Thoracic aorta (tissue), 2 donors: ENCODE measurements at regions not wholly inside any gene's neighbourhood (a gene's known extent, or its start where the extent isn't known, plus 50 kb on each side); places are given as distances from the start of the nearest gene placed in this dataset.

Experiments used
- ATAC-seq: fragments of 150-250 bp; one replicate; pipeline ENCODE4 v1.8.0; 2017; ENCODE audit warnings: low read depth; ENCODE audit not compliant: insufficient number of reproducible peaks, low FRiP score
- DNase-seq: peaks from one replicate; pipeline ENCODE4 v3.0.0-alpha.2; 2020; ENCODE audit warnings: low spot score
- H3K27ac ChIP-seq, 2 donors: fragments of 200-600 bp; sonication (generic); 1 replicate in 1 of 2; 2 replicates in 1 of 2; pipeline ENCODE4 v1.5.1; 2016; ENCODE audit warnings: mild to moderate bottlenecking in 2 of 2, moderate library complexity in 2 of 2
- H3K27me3 ChIP-seq: fragments of 200-600 bp; sonication (generic); replicated peaks from 2 replicates; pipeline ENCODE4 v1.6.0; 2016; ENCODE audit warnings: mild to moderate bottlenecking; ENCODE audit not compliant: insufficient read depth
- H3K36me3 ChIP-seq: fragments of 200-600 bp; sonication (generic); one replicate; pipeline ENCODE4 v1.5.1; 2016
- H3K4me1 ChIP-seq, 2 donors: fragments of 200-600 bp; sonication (generic); 1 replicate in 1 of 2; 2 replicates in 1 of 2; pipeline versions ENCODE4 v1.5.1 to v1.6.0; 2016; ENCODE audit warnings: low read depth in 2 of 2, mild to moderate bottlenecking in 1 of 2; ENCODE audit not compliant: control insufficient read depth in 1 of 2
- H3K4me3 ChIP-seq: fragments of 200-600 bp; sonication (generic); 2 replicates; pipeline ENCODE4 v1.5.1; 2016; ENCODE audit warnings: mild to moderate bottlenecking
- H3K9me3 ChIP-seq: fragments of 200-600 bp; sonication (generic); 2 replicates; pipeline ENCODE4 v1.5.1; 2016
- TF ChIP-seq, protein P1 (sequence below): fragments of 200-600 bp; sonication (generic); IDR thresholded peaks from one replicate; pipeline ENCODE4 v1.5.1; 2019; ENCODE audit warnings: antibody characterized with exemption

DNA sequence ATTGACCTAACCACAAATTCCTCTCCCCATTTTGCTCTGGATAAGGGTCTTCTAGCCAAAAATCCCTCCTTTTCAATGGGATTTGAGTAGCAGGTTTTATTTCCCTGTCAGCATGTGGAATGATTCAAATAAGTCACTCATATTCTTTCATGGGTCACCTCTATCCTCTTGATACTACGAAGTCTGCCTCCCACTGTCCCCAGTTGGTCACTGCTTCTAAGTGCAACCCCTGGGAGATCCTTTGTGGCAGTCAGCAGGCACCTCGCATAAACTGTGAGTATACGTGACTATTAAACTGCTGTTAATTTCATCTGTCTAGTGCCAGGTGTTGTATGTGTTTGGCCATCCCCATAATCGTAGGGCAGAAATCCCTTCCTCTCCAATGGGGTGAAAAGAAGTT is 1667.9 kb upstream of the PCDH7 start:
- H3K27ac ChIP-seq: no peak overlapping the region
- H3K4me3 ChIP-seq: no peak overlapping the region
- H3K27me3 ChIP-seq: no peaks in the 10 kb centered on the region
- H3K36me3 ChIP-seq: no peaks in the 10 kb centered on the region
- no peaks in the 10 kb centered on the region for H3K4me1 ChIP-seq
- H3K9me3 ChIP-seq: no peaks in the 10 kb centered on the region
- ATAC-seq (no peak), DNase-seq (no peak)
- TF ChIP-seq, protein P1, sequence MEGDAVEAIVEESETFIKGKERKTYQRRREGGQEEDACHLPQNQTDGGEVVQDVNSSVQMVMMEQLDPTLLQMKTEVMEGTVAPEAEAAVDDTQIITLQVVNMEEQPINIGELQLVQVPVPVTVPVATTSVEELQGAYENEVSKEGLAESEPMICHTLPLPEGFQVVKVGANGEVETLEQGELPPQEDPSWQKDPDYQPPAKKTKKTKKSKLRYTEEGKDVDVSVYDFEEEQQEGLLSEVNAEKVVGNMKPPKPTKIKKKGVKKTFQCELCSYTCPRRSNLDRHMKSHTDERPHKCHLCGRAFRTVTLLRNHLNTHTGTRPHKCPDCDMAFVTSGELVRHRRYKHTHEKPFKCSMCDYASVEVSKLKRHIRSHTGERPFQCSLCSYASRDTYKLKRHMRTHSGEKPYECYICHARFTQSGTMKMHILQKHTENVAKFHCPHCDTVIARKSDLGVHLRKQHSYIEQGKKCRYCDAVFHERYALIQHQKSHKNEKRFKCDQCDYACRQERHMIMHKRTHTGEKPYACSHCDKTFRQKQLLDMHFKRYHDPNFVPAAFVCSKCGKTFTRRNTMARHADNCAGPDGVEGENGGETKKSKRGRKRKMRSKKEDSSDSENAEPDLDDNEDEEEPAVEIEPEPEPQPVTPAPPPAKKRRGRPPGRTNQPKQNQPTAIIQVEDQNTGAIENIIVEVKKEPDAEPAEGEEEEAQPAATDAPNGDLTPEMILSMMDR: no peak

DNA sequence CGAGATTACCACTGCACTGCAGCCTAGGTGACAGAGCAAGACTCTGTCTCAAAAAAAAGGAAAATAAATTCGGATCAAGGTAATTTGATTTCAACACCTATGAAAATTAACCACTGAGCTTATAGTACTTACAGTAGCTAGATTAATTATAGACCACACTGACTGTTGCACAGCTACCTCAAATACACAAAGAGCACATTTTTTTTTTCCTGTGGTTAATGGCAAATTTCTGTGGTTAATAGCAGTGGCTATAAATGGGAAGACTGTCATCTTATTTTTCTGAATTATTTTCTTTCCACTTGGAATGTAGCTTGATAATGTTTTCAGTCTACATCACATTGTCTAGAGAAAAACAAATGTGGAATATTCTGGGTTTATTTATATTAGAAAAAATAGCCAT is 1661.6 kb upstream of the PCDH7 start:
- Histone ChIP-seq H3K27ac (no peak overlapping the region), H3K4me3 (no peak overlapping the region), H3K27me3 (no peaks in the 10 kb centered on the region), H3K9me3 (no peaks in the 10 kb centered on the region), H3K4me1 (no peaks in the 10 kb centered on the region), H3K36me3 (no peaks in the 10 kb centered on the region)
- no peak for ATAC-seq
- TF ChIP-seq, protein P1: no peak
- DNase-seq: no peak

DNA sequence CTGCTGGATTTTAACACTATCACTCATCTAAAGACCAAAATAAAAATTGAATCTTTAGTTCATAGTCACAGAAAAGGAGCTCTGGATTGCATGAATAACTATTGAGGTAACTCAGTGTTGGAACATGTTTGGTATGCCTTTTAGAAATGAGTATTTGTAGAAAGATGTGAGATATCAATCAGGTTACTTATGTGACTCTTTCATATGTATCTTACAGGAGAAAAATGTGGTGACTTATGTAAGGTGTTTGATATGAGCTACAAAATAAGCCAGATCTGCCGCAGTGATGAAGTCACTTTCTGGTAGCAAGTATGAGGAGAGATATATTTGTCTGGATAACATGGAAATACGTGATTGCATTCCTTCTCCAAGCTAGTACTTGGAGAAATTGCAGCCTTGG is 1653.3 kb upstream of the PCDH7 start:
- no peak overlapping the region for H3K27ac ChIP-seq
- DNase-seq (no peak), ATAC-seq (no peak)
- no peaks in the 10 kb centered on the region for H3K36me3 ChIP-seq
- H3K27me3 ChIP-seq: no peaks in the 10 kb centered on the region
- H3K4me1 ChIP-seq: no peaks in the 10 kb centered on the region
- no peak overlapping the region for H3K4me3 ChIP-seq
- H3K9me3 ChIP-seq: peaks cover 7% of the 10 kb centered on the region
- TF ChIP-seq, protein P1: no peak

DNA sequence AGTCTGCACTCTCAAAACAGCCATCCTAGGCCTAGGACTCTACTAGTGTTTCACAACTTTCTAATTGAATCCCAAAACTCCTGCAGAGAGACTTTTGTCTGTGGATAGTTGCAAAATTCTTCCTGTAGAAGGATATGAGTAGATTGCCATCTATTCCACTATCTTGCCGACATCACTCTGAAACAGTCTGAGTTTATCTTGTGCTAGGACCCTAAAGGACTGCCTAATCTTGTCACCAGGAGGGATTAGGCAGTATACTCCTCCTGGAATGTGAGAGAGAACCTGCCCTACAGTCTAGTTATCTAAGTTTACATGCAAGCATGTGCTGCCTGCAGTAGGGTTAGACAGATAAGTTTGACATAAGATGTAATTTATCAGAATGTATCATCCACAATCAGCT is 1646.6 kb upstream of the PCDH7 start:
- ATAC-seq (no peak), DNase-seq (no peak)
- Histone ChIP-seq H3K4me3 (no peak overlapping the region), H3K9me3 (peaks cover 7% of the 10 kb centered on the region), H3K36me3 (no peaks in the 10 kb centered on the region), H3K27ac (no peak overlapping the region), H3K27me3 (no peaks in the 10 kb centered on the region), H3K4me1 (no peaks in the 10 kb centered on the region)
- TF ChIP-seq, protein P1: no peak

DNA sequence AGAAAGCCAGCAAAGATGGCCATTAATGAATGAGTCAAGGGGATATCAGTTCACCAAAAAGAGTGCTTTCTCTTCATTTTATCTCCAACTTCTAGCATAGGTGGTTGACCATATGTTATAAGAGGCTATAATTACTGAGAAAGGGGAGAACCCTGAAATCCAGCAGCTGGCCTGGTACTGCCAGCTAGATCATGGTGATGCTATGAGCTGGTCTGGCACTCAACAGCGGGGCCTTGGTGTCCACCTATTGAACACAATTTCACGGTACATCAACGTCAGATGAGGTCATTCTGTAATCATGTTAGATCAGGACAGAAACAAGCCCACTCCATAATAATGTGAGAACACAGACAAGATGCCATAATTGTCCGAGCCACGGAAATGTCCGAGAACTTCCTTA is 1644.8 kb upstream of the PCDH7 start:
- Histone ChIP-seq H3K4me1 (no peaks in the 10 kb centered on the region), H3K4me3 (no peak overlapping the region), H3K27ac (no peak overlapping the region), H3K27me3 (no peaks in the 10 kb centered on the region), H3K9me3 (peaks cover 7% of the 10 kb centered on the region), H3K36me3 (no peaks in the 10 kb centered on the region)
- ATAC-seq: no peak
- no peak for DNase-seq
- TF ChIP-seq, protein P1: no peak
